ENCODE measurements at regions not wholly inside any gene's neighbourhood (a gene's known extent, or its start where the extent isn't known, plus 50 kb on each side); places are given as distances from the start of the nearest gene placed in this dataset.
"Not testable (repeated sequence)": the region's sequence is repeated elsewhere in the genome, so short reads cannot be mapped to it uniquely, and the experiment has no call there.

GRCh38 chr15:31673263-31673662 is 346.6 kb downstream of the KLF13 start:
- TF ChIP-seq ZNF362 (tag by site-specific recombination; IDR thresholded peaks at IDR 0.05); ZNF274 (IDR thresholded peaks at IDR 0.05; ENCODE audit: low read length); ZNF274 (tag by site-specific recombination; IDR thresholded peaks at IDR 0.05; ENCODE audit: borderline replicate concordance); CTCF (tag by site-specific recombination; IDR thresholded peaks at IDR 0.05); ZNF624 (tag by site-specific recombination; IDR thresholded peaks at IDR 0.05); PRDM4 (tag by site-specific recombination; IDR thresholded peaks at IDR 0.05); ZNF132 (tag by site-specific recombination; IDR thresholded peaks at IDR 0.05; ENCODE audit: borderline replicate concordance); ZNF350 (tag by site-specific recombination; IDR thresholded peaks at IDR 0.05); ZNF266 (tag by site-specific recombination; IDR thresholded peaks at IDR 0.05; ENCODE audit: low read depth); ZNF341 (tag by site-specific recombination; IDR thresholded peaks at IDR 0.05; ENCODE audit: low read depth); KLF10 (tag by site-specific recombination; IDR thresholded peaks at IDR 0.05); ZNF221 (tag by site-specific recombination; IDR thresholded peaks at IDR 0.05; ENCODE audit: borderline replicate concordance): not testable (repeated sequence)

All from HEK293 (cell line).